ENCODE measurements at regions not wholly inside any gene's neighbourhood (a gene's known extent, or its start where the extent isn't known, plus 50 kb on each side); places are given as distances from the start of the nearest gene placed in this dataset.
"Not testable (repeated sequence)": the region's sequence is repeated elsewhere in the genome, so short reads cannot be mapped to it uniquely, and the experiment has no call there.

DNA sequence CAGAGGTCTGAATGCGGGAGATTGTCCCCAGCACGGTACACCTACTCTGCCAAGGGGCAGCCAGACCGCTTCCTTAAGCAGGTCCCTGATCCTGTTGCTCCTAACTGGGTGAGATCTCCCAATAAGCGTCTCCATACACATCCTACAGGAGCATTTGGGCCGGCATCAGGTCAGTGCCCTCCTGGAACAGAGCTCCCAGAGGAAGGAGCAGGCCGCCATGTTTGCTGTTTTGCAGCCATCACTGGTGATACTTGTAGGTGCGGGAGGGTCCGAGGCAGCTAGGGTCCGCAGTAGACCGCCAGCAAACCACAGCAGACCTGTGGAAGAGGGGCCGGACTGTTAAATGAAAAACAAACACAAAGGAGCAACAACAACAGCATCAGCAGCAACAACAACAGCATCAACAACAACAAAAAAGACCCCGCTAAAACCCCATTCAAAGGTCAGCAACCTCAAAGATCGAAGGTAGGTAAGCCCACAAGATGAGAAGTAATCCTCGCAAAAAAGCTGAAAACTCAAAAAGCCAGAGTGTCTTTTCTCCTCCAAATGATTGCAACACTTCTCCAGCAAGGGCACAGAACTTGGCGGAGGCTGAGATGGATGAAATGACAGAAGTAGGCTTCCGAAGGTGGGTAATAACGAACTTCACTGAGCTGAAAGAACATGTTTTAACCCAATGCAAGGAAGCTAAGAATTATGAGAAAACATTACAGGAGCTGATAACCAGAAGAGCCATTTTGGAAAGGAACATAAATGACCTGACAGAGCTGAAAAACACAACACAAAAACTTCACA lies 79.0 kb upstream of the CDH7 start:
- DNase-seq, result no peak

GRCh38 chr18:65670145-65670544 lies 80.7 kb upstream of the CDH7 start:
- not testable (repeated sequence) for DNase-seq

DNA sequence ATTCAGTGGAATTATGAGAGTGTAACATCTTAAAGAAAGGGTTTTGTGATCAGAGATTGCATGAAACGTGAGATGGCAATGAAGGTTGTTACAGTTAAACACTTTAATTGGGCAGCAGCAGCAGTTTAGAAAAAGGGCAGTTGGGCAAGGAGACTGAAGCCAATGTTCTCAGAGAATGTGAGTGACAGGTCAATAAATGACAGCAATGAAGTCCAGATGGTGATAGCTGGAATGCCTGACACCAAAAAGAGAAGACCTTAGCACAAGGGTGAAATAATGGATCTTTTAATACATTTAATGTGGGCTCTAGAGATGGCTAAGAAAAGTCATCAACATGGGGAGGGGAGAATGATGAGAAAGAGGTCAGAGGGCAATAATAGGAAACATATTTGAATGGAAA lies 89.4 kb upstream of the CDH7 start:
- no peak for DNase-seq

DNA sequence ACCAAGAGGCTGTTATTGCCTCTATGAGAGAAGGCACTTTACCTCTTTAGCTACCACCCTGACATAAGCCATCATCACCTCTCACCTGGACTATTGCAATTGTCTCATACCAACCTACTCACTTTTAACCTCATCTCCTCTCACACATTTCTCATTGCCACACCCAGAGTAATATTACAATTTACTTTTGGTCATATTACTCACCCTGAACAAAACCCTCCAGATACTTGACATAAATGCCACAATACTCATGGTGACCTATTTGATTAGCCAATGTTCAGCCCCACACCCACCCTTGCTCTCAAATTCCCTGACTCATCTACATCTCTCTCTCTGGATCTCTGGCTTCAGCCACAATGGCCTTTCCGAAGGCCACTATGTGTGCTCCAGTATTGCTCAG lies 90.9 kb upstream of the CDH7 start:
- DNase-seq, result peak; percentile 14

DNA sequence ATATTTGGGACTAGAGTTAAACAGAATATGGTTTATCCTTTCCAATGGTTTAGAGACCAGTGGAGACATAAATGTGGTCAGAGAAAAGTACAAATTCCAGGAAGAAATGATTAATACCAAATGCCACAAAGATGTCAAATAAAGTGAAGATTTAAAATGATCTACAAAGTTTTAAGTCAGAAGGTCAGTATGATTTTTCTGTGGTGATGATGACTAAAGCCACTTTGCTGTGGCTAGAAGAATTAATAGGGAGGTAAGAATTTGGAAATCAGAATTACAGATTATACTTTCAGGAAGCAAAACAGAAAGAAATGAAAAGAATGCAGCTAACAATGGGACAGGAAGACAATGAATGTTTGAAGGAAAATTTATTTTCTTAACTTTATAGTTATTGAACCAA lies 91.5 kb upstream of the CDH7 start:
- DNase-seq, result peak; percentile 39

DNA sequence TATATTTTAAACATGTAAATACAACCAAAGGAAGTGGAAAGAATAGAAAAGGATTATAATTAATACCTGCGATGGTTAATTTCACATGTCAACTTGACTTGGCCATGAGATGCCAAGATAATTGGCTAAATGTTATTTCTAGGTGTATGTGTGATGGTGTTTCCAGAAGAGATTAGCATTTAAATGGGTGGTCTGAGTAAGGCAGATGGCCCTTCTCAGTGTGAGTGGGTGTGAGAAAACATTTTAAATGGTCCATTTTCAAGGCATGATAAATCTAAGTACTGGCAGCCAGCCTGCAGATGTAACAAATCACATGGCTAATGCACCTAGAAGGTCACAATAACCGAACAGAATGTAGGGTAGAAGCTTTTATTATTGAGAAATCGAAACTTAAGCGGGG lies 99.6 kb upstream of the CDH7 start:
- DNase-seq, result no peak

DNA sequence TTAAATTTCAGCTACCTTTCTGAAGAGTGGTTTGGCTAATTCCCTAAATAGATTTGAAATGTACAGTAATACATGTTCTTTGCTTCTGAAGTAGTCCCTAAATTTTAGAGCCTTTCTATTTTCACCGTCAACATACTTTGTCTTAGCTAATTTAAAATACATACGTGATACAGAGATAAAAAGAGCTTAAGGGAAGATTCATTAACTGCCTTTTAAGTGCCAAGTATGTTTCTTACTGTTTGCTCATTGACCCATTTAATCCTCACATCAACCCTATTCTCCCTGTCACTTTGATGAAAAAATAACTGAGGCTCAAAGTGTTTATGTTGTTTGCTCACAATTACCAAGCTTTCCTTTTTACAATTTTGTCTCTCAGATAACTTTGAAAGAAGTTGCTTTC lies 118.6 kb upstream of the CDH7 start:
- DNase-seq, result no peak

GRCh38 chr18:65631766-65632165 lies 119.0 kb upstream of the CDH7 start:
- no peak for DNase-seq

GRCh38 chr18:65628390-65628789 lies 122.4 kb upstream of the CDH7 start:
- DNase-seq, result no peak

- DNase-seq, result no peak
Observed at GRCh38 chr18:65623676-65624075, 127.1 kb upstream of the CDH7 start.

DNA sequence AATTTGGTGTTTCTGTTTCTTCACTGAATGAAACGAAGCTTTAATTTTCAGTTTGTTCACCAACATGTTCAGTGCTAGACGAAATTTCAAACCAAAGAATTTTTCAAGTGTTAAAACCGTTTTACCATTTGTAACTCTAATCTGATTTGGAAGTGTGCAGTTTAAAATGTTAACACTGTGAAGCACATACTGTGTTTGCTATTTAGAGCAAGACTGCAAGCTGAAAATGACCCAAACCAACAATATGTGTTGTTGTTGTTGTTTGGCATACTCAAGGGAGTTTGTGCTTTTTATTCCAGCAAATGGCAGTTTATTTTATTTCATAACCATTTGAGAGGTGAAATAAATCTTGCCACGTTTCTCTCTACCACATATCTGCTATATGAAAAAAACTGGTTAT lies 128.4 kb upstream of the CDH7 start:
- no peak for DNase-seq

DNA sequence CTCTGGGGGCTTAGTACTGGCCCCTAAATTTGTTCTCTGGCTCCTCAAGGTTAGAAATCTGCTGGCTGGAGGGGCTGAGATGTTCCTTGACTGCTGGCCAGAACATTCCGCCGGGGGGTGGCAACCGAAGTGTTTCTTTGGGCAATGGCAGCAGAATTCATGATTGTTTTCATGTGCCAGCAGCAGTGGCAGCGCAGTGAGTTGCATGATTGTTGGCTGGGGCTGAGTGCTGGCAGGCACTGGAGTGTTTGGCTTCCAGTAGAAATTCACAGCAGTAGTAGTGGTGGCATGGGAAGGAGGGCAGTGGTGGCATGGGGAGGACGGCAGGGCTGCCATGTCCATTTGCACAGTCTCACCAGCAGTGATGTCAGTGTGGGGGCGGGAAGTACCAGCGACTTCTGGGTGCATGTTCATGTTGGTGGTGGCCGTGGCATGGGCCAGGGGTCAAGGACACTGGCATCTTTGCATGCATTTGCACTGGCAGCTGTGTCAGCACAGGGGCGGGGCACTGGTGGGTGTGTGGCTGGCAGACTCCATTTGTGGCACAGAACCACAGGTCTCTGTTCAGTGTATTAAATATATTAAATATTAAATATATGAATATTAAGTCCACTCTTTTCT lies 130.6 kb upstream of the CDH7 start:
- DNase-seq, result no peak

DNA sequence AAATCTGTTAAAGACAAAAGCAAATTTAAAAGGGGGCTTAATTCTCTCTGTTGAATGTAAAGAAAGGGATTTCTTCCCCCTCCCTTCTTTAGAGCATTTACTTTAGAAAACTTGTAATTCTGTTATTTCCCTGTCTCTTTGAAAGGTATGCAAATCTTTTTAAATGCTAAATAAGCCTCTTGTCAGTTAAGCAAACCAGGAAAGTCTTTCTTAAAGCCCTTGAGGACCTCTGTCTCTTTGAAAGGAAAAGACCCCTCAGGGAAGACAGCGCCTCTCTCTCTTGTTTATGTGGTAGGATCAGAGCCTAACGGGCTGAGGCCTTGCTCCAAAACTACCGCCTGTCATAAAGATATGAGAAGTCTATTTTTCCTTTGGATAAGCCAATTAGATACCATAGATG lies 139.9 kb upstream of the CDH7 start:
- DNase-seq, result no peak

GRCh38 chr18:65608471-65608870 lies 142.3 kb upstream of the CDH7 start:
- DNase-seq, result no peak

DNA sequence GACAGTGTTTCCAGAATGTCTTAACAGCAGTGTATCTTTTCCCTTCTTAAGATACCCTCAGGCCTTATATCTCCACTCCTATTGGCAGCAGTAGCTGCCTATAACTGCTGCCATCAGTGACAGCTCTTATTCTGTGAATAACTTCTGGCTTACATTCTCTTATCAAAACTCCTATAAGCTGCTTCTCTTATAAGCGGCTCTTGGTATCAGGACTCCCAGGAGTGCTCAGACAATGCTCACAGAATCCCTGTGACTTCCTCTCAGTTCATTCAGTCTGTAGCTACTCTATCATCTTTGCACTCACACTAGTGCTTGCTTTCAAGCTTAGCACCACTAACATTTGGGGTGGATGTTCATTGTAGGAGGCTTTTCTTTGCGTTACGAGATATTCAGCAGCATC lies 143.7 kb upstream of the CDH7 start:
- no peak for DNase-seq

GRCh38 chr18:65606551-65607130 lies 144.2 kb upstream of the CDH7 start:
- DNase-seq, result no peak

DNA sequence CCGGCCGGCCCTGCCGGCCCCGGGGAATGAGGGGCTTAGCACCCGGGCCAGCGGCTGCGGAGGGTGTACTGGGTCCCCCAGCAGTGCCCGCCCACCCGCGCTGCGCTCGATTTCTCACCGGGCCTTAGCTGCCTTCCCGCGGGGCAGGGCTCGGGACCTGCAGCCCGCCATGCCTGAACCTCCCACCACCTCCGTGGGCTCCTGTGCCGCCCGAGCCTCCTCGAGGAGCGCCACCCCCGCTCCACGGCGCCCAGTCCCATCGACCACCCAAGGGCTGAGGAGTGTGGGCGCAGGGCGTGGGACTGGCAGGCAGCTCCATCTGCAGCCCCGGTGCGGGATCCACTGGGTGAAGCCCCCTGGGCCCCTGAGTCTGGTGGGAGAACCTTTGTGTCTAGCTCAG lies 145.5 kb upstream of the CDH7 start:
- DNase-seq, result not testable (repeated sequence)

GRCh38 chr18:65601775-65602174 lies 149.0 kb upstream of the CDH7 start:
- DNase-seq, result no peak

DNA sequence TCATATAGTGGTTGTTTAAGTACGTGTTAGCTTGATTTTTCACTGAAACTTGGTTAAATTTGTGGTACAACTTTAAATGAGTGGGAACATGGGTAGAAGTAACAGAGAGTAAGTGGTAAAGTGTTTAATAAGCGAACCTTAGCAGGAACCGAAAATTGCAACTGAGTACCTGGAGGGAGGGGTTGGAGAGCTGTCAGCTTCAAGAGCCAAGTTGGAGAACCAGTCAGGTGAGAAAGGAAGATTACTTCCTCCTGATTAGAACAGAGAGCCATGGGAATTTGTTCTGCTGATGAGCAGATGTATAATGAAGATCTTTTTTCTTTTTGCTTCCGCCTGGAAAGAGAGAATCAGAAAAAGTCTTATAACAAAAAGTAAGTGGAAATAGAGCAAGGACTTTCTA lies 158.4 kb upstream of the CDH7 start:
- no peak for DNase-seq

DNA sequence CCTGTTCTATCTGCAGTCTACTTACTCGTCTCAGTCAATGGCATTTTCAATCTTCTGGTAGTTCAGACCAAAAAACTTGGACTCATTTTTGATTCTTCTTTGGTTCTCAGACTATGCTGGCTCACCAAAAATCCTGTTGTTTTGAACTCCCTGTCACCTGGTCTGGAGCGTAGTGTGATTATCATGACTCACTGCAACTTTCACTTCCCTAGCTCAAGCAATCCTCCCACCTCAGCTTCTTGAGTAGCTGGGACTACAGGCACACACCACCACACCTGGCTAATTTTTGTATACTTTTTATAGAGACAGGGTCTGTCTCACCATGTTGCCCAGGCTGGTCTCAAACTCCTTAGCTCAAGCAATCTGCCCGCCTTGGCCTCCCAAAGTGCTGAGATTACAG lies 163.3 kb upstream of the CDH7 start:
- no peak for DNase-seq

- not testable (repeated sequence) for DNase-seq
Observed at GRCh38 chr18:65582094-65582493, 168.7 kb upstream of the CDH7 start.

GRCh38 chr18:65568866-65569265 lies 181.9 kb upstream of the CDH7 start:
- DNase-seq, result no peak

GRCh38 chr18:65567372-65567771 lies 183.4 kb upstream of the CDH7 start:
- DNase-seq, result peak; percentile 15

GRCh38 chr18:65548316-65548715 lies 202.5 kb upstream of the CDH7 start:
- no peak for DNase-seq
